GM21619 (cell line): ENCODE measurements at regions not wholly inside any gene's neighbourhood (a gene's known extent, or its start where the extent isn't known, plus 50 kb on each side); places are given as distances from the start of the nearest gene placed in this dataset.
A peak's percentile ranks its signal among the peaks of the same experiment; 100 is the strongest.
"Not testable (repeated sequence)": the region's sequence is repeated elsewhere in the genome, so short reads cannot be mapped to it uniquely, and the experiment has no call there.

Experiments
- ATAC-seq: cut with Tn5 transposase; IDR thresholded peaks from one replicate; pipeline ENCODE4 v1.9.1; 2021; ENCODE audit not compliant: unreplicated experiment

GRCh38 chr5:123294544-123294943 is 128.7 kb downstream of the CEP120 start:
- peak; percentile 89 for ATAC-seq

DNA sequence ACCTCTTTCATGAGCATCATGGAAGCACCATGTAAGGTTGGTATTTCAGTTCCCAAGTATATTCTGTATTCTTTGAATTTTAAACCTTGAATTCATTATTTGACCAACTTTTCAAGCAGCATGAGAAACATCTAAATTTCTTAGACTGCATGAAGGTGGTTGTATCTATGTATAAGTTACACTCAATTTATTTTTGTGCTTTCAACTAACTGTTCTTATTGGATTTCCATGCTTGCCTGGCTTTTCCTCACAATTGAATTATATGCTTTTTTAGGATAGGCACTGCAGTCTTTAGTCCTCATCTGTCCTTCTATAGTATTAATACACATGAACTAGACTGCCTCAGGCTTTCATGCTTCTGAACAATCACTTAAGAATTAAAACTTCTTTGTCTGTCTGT is 134.0 kb downstream of the CEP120 start:
- ATAC-seq: no peak

DNA sequence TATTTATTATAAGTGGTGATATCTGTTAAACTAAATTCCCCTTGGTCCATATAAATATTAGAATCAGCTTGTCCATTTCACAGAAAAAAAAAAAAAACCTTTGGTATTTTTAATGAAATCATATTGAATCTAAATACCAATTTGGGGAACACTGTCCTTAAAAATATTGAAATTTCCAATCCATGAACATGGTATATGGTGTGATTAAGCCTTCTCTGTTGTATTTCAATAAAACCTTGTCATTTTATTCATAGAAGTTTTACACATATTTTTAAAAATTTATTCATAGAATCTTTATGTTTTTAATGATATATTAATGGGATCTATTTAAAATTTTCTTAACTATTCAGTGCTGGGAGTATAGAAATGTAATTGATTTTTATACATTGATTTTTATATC is 135.3 kb downstream of the CEP120 start:
- ATAC-seq: no peak

DNA sequence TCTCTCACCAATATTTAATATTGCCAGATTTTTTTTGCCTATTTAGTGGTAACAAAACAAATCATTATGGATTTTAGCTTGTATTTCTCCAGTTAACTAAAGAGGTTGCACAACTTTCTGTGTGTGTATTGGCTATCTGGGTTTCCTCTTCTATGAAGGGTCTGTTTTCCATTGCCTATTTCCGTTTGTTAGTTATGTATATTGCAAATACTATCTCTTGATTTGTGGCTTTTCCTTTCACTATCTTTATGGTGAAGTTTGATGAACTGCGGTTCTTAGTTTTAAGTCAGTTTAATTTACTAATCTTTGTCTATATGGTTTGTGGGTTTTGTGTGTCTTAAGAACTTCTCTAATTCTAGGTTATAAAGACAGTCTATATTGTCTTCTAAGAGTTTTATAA is 136.3 kb downstream of the CEP120 start:
- no peak for ATAC-seq

DNA sequence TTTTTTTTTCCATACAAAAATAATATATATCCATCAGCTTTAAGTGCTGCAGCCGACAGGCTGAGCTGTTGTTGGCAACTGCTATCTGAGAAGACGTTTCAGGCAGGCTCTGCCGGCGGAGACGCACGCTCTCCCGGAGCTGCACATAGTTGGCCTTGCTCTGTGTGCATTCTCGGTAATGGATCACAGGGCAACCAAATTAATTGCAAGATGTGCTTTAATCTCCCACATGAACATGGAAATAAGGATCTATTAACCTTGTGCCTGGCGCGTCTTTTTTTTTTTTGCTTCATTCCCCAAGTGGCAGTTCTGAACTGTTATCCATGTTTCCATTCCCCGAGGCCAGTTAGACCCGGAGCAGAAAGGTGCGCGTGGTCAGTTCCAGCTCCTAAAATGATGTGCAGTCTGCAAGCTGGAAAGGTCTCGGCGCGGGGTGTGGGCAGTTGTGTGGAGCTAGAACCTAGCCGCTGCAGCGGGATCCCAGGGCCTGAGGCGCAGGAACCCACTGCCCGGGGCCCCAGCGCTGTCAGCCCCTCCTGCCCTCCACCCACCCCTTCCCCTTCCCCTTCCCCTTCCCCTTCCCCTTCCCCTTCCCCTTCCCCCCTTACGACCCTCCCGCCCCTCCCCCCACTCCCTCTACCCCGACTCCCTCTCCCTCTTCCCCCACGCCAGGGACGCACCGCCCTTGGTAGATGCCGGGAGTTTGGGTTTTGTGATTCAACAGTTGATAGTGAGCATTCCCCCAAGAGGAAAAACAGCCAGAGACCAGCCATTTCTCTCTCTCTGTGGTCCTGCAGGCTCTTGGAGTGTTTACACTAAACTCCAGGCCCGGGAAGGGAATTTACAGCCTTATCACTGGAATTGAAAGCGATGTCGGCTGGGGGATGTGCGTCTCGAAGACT is 137.8 kb downstream of the CEP120 start:
- no peak for ATAC-seq

GRCh38 chr5:123283499-123283898 is 139.7 kb downstream of the CEP120 start:
- ATAC-seq: no peak

GRCh38 chr5:123283031-123283430 is 140.2 kb downstream of the CEP120 start:
- no peak for ATAC-seq

GRCh38 chr5:123282444-123282843 is 140.8 kb downstream of the CEP120 start:
- ATAC-seq: no peak

DNA sequence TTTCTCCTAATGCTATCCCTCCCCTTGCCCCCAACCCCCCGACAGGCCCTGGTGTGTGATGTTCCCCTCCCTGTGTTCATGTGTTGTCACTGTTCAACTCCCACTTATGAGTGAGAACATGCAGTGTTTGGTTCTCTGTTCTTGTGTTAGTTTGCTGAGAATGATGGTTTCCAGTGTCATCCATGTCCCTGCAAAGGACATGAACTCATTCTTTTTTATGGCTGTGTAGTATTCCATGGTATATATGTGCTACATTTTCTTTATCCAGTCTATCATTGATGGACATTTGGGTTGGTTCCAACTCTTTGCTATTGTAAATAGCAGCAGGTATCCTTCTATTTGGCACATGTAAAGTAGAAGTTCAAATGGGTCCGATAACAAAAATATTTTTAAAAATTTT is 142.3 kb downstream of the CEP120 start:
- not testable (repeated sequence) for ATAC-seq

- ATAC-seq: no peak
Observed at GRCh38 chr5:123279136-123279535, 144.1 kb downstream of the CEP120 start.

- ATAC-seq: no peak
Observed at GRCh38 chr5:123278284-123278683, 144.9 kb downstream of the CEP120 start.

DNA sequence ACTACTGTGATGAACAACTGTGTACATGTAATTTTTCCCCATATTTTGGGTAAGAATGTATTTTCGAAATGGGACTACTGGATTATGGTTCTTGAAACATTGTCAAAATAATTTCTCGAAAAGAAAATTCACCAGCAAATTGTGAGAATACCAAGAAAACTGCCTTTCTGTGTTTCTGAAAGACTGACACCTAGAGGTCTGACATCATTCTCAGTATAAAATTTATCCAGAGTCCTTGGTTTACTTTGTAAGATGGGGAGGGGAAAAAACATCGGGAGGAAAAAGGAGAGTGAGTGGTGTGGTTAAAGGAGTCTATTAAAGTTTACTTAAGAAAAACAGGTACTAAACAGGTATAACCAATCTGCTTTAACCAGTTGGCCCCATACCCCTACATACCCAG is 149.2 kb downstream of the CEP120 start:
- no peak for ATAC-seq

DNA sequence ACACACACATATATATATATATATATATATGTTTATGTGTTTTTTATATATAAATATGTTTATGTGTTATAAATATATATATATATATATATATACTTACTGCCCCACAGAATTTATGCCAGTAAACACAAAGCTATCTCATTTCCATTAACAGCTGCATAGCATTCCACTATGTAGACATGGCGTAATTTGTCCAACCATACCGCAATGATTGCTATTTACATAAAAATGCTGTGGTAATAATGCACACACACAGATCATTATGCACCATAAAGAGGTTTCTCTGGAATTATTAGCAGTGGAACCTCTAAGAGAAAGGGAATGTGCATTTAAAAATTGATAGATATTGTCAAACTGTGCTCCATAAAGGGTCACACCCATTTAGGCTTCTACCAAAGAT is 150.1 kb downstream of the CEP120 start:
- ATAC-seq: no peak

- ATAC-seq: no peak
Observed at GRCh38 chr5:123269851-123270250, 153.4 kb downstream of the CEP120 start.

GRCh38 chr5:123269436-123269835 is 153.8 kb downstream of the CEP120 start:
- no peak for ATAC-seq

DNA sequence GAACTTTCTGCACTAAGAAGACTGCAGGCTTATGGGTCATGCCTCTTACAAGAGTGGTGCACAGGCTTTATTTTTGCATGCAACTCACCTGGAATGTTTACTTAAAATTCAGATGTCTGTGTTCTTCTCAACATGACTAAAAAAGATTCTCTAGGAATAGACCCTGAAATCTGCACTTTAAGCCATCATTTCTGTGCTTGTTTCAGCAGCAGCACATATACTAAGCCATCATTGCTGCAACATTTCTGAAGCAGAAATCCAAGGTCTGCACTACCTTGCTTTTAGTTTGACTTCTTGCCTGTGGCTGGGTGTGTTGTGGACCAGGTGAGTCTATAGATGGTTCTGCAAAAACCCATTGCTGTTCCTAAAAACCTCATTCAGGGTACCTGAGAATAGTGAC is 156.8 kb downstream of the CEP120 start:
- no peak for ATAC-seq

DNA sequence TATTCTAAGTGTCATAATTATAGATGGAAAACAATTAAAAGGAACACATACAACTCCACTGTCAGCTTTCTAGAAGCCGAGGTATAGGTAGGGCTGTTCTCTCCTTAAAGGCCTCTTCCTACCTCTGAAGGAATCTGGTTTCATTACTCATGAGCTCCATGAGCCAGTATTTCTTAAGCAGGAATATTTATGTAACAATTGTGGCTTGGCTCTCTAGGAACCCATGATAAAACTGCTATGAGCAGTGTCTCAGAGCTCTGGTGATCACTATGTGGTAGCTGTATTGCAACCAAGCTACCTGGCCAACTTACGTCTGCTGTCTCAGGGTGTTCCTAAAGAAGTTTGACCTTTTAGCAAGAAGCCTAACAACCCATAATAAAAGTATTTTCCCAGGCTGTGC is 157.7 kb downstream of the CEP120 start:
- ATAC-seq: no peak

GRCh38 chr5:123264394-123264793 is 158.8 kb downstream of the CEP120 start:
- no peak for ATAC-seq

DNA sequence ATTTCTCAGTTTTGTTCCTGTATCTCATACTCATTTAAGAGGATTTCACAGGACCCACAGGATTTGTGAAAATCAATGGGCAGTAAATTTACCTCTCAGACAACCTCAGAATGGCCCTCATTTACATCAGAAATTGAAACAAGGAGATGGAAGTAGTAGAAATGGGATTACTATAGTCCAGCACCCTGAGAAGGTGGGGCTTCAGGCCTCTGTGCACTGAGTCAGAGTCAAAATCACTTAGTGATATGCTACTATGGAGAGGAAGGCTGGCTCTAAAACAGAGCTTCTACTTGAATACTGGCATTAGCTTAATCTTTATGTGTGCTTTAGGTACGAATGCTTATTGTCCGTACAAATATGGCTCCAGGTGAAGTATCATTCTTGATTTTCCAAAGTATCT is 159.3 kb downstream of the CEP120 start:
- ATAC-seq: no peak

- no peak for ATAC-seq
Observed at GRCh38 chr5:123262216-123262823, 160.9 kb downstream of the CEP120 start.

DNA sequence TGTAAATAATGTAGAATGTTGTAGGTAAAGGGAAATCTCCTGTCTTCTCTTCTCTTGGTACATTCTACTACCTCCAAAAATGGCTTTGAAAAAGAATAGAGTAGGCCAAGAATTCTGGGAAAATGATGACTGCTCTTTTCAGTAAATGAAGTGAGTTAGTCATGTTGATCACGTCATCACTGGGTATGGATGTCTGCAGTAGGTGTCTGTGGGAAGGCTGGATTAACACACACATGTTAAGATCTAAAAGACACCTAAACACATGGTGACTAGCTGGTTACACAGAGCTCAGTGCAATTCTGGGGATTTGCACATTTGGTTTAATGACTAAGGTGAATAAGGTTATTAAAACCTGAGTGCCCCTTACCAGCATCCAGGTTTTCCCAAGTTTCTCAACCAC is 161.5 kb downstream of the CEP120 start:
- no peak for ATAC-seq

DNA sequence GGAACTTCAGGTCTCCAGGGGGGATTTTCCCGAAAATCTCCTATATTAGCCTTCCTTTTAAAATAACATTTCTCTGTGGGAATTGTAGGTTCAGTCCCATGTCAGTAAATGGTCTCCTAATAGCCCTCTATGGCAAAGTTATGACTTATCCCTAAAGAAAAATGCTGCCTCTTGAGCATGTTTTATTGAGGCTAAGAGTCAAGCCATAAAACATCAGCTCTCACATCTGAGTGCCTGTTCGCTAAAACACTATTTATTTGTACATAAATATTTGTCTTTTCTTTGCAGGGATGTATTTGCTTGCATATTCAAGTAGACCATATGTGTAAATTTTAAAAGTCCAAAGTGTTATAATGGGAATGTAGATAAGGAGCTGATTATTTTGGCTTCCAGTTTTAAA is 160.4 kb downstream of the PRDM6 start:
- ATAC-seq: no peak

DNA sequence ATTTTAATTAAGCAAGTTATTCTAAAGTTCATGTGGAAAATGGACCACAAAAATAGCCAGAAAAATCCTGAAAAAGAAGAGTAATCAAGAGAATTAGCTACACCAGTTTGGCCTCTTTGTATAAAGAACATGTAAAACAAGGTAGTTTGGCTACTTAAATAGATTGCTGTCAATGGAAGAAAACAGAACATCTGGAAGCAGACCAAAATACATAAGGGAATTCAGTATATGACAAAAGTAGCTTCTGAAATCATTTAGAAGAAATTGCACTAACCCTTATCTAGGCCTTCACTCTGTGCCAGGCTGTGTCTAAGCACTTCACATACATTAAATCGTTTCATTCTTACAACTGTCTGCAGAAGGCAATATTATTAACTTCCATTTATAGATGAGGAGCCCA is 156.6 kb downstream of the PRDM6 start:
- no peak for ATAC-seq
